HepG2 (cell line): ENCODE measurements at regions not wholly inside any gene's neighbourhood (a gene's known extent, or its start where the extent isn't known, plus 50 kb on each side); places are given as distances from the start of the nearest gene placed in this dataset.

Experiments used
- ATAC-seq: fragments of 200-7000 bp; cut with Tn5 transposase; 3 replicates; pipeline ENCODE4 v1.9.1; 2020; ENCODE audit warnings: mild to moderate bottlenecking, moderate library complexity
- BruUV-seq: library from RNA; stranded (reverse); fragments of 400-500 nt; replicated peaks from 2 replicates; lab custom pipeline; 2021; lab: Mats Ljungman, UMichigan
- CTCF ChIA-PET: fragments of 300-600 bp; formaldehyde crosslinking; extraction: SDS; loops from one replicate; lab custom pipeline; 2021; ENCODE audit warnings: low total read pairs, inconsistent platforms, low intra/inter-chr PET ratio; lab: Yijun Ruan, JAX
- POLR2A ChIA-PET: fragments of 350-600 bp; sonication (Branson Sonifier 250); formaldehyde crosslinking; loops from one replicate; lab custom pipeline; 2020; ENCODE audit warnings: antibody characterized with exemption, inconsistent platforms; lab: Yijun Ruan, JAX
- DNase-seq: peaks from one replicate; pipeline ENCODE4 v3.0.0-alpha.2; 2015; ENCODE audit warnings: low spot score
- FAIRE-seq: peaks from 3 replicates; lab custom pipeline; 2011; peaks lifted over from hg19 to GRCh38; lab: Jason Lieb, UNC
- H2AFZ ChIP-seq: one replicate; pipeline ENCODE4 v1.6.1; 2011; ENCODE audit warnings: low read length, inconsistent platforms
- H3K27ac ChIP-seq: fragments of 300-600 bp; 3 replicates; pipeline ENCODE4 v1.8.0; 2011; ENCODE audit warnings: mixed run types, mild to moderate bottlenecking, mixed read lengths, low read length, inconsistent platforms; ENCODE audit not compliant: insufficient read depth; ENCODE audit errors: extremely low read length
- H3K27me3 ChIP-seq, 2 experiments: fragments of 200-600 bp in 1 of 2; 2 replicates in 1 of 2; 3 replicates in 1 of 2; pipeline versions ENCODE4 v1.6.0 to v1.8.0; 2011; ENCODE audit warnings: low read length in 2 of 2, mild to moderate bottlenecking in 2 of 2, moderate library complexity in 2 of 2, inconsistent platforms in 1 of 2; ENCODE audit not compliant: insufficient read depth in 2 of 2, control insufficient read depth in 1 of 2
- H3K36me3 ChIP-seq, 2 experiments: fragments of 200-600 bp in 1 of 2; replicated peaks in 1 of 2; 2 replicates in 1 of 2; 3 replicates in 1 of 2; pipeline versions ENCODE4 v1.5.1 to v1.8.0; 2011; ENCODE audit warnings: low read length in 2 of 2, inconsistent platforms in 1 of 2; ENCODE audit not compliant: insufficient read depth in 2 of 2, control insufficient read depth in 1 of 2
- H3K4me1 ChIP-seq: 2 replicates; pipeline ENCODE4 v1.5.1; 2012; ENCODE audit warnings: low read length, inconsistent platforms; ENCODE audit not compliant: insufficient read depth
- H3K4me2 ChIP-seq: 2 replicates; pipeline ENCODE4 v1.6.0; 2011; ENCODE audit warnings: low read depth, low read length, inconsistent platforms
- H3K4me3 ChIP-seq, 3 experiments: fragments of 200-600 bp in 1 of 3; sonication (generic), shearing (Covaris generic) in 1 of 3; replicated peaks in 1 of 3; 2 replicates each; pipeline ENCODE4 v1.5.1; 2011 to 2016; ENCODE audit warnings: low read length in 3 of 3, inconsistent platforms in 2 of 3, low read depth in 2 of 3, mild to moderate bottlenecking in 2 of 3, control low read depth in 1 of 3, mixed read lengths in 1 of 3; ENCODE audit not compliant: insufficient read depth in 1 of 3
- H3K79me2 ChIP-seq: one replicate; pipeline ENCODE4 v1.6.1; 2011; ENCODE audit warnings: low read length, inconsistent platforms; ENCODE audit not compliant: insufficient read depth
- H3K9ac ChIP-seq: 2 replicates; pipeline ENCODE4 v1.6.0; 2011; ENCODE audit warnings: mild to moderate bottlenecking, low read depth, low read length, inconsistent platforms; ENCODE audit not compliant: insufficient read depth
- H3K9me3 ChIP-seq: 2 replicates; pipeline ENCODE4 v1.5.1; 2012; ENCODE audit warnings: mild to moderate bottlenecking, low read length
- H4K20me1 ChIP-seq: 2 replicates; pipeline ENCODE4 v1.6.0; 2011; ENCODE audit warnings: inconsistent platforms, mild to moderate bottlenecking, low read length, moderate library complexity; ENCODE audit not compliant: insufficient read depth
- ATM ChIP-seq: fragments of 450-650 bp; IDR thresholded peaks from 2 replicates; pipeline ENCODE4 v1.7.1; 2017; ENCODE audit warnings: mild to moderate bottlenecking, borderline replicate concordance
- CC2D1A ChIP-seq: sonication (generic); formaldehyde crosslinking; IDR thresholded peaks from 2 replicates; pipeline ENCODE4 v1.8.1; 2023; ENCODE audit warnings: mild to moderate bottlenecking, missing genetic modification reagents
- HES4 ChIP-seq: sonication (generic); formaldehyde crosslinking; IDR thresholded peaks from 2 replicates; pipeline ENCODE4 v1.9.0; 2021; ENCODE audit warnings: mild to moderate bottlenecking, missing genetic modification reagents, borderline replicate concordance
- MTF1 ChIP-seq: sonication (generic); formaldehyde crosslinking; IDR thresholded peaks from 2 replicates; pipeline ENCODE4 v1.5.0; 2020; ENCODE audit warnings: missing genetic modification reagents
- SALL2 ChIP-seq: sonication (generic); formaldehyde crosslinking; IDR thresholded peaks from 2 replicates; pipeline ENCODE4 v1.8.1; 2023; ENCODE audit warnings: mild to moderate bottlenecking, missing genetic modification reagents, inconsistent platforms
- SATB2 ChIP-seq: sonication (generic); formaldehyde crosslinking; IDR thresholded peaks from 2 replicates; pipeline ENCODE4 v1.5.0; 2020; ENCODE audit warnings: missing genetic modification reagents
- SYNCRIP ChIP-seq: fragments of 200-400 bp; formaldehyde crosslinking; IDR thresholded peaks from 2 replicates; pipeline ENCODE4 v1.6.1; 2018; ENCODE audit warnings: mild to moderate bottlenecking, low read depth, low read length; ENCODE audit not compliant: insufficient read depth
- ZBTB21 ChIP-seq: sonication (generic); formaldehyde crosslinking; IDR thresholded peaks from 2 replicates; pipeline ENCODE4 v1.4.0; 2020; ENCODE audit warnings: missing genetic modification reagents
- ZBTB44 ChIP-seq: sonication (generic); formaldehyde crosslinking; IDR thresholded peaks from 2 replicates; pipeline ENCODE4 v1.4.0; 2020; ENCODE audit warnings: missing genetic modification reagents
- ZMYM2 ChIP-seq: sonication (generic); formaldehyde crosslinking; IDR thresholded peaks from 2 replicates; pipeline ENCODE4 v1.8.0; 2022; ENCODE audit warnings: mild to moderate bottlenecking, missing genetic modification reagents
- ZNF33A ChIP-seq: sonication (generic); formaldehyde crosslinking; IDR thresholded peaks from 2 replicates; pipeline ENCODE4 v1.5.1; 2020; ENCODE audit warnings: missing genetic modification reagents, mild to moderate bottlenecking, moderate library complexity, borderline replicate concordance
- ZNF761 ChIP-seq: sonication (generic); formaldehyde crosslinking; conservative IDR thresholded peaks from 2 replicates; pipeline ENCODE4 v1.4.0; 2020; ENCODE audit warnings: mild to moderate bottlenecking, missing genetic modification reagents
- ZNF781 ChIP-seq: sonication (generic); formaldehyde crosslinking; IDR thresholded peaks from 2 replicates; pipeline ENCODE4 v1.5.1; 2020; ENCODE audit warnings: borderline replicate concordance, mild to moderate bottlenecking, missing genetic modification reagents; ENCODE audit errors: not compliant biosample characterization
- ZNF784 ChIP-seq: sonication (generic); formaldehyde crosslinking; IDR thresholded peaks from 2 replicates; pipeline ENCODE4 v1.5.1; 2020; ENCODE audit warnings: missing genetic modification reagents, mild to moderate bottlenecking, borderline replicate concordance
- WGBS: methylation state at CpG from one replicate; pipeline ENCODE4 v1.1.6; 2017; ENCODE audit warnings: low lambda C conversion rate; 5-methylcytosine and 5-hydroxymethylcytosine counted together
- in situ Hi-C: cut with HindIII; loops from 2 replicates; pipeline ENCODE4 v1.10.0; 2017; ENCODE audit warnings: low pct_unique_long_range_greater_than_20kb; ENCODE audit not compliant: extremely low pct_ligation_motif_present
- intact Hi-C: fragments of 100-400 bp; cut with micrococcal nuclease; formaldehyde crosslinking; loops from one replicate; pipeline ENCODE4 v1.10.0; 2022; ENCODE audit not compliant: unreplicated experiment
- TF ChIP-seq, protein P1 (sequence below): sonication (generic); formaldehyde crosslinking; conservative IDR thresholded peaks from 2 replicates; pipeline ENCODE4 v1.4.0; 2020; ENCODE audit warnings: missing genetic modification reagents

DNA sequence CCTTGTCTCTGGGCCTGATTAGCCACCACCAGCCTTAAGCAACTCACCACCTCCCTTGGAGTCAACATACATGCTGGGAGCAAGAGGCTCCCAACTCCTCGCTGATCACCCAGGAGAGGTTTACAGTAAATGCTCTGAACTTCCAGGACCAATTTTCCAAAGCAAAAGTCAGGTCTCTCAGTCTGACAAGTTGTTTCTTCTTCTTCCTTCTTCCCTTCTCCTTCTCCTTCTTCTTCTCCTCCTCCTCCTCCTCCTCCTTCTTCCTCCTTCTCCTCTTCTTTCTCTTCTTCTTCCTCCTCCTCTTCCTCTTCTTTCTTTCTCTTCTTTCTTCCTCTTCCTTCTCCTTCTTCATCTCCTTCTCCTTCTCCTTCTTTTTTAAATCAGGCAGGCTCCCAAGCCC, 148.2 kb downstream of the NECTIN1 start:
- TF ChIP-seq ZBTB44 (CRISPR knock-in tag) (no peak), ATM (0 out of 2 replicates have a peak, but pooled peaks have one; percentile 40)
- no peaks in the 10 kb centered on the region for H3K9me3 ChIP-seq
- H3K27me3 ChIP-seq, result peaks cover 5 to 39% of the 10 kb centered on the region in 2 experiments; a peak in 4 of 5 replicates
- CTCF ChIA-PET, result no interaction called here
- WGBS, result 0% methylated on average over 1 of the region's 1 CpG
- ATAC-seq, result no peak
- no peak for DNase-seq
- peaks cover 21% of the 10 kb centered on the region for H3K4me1 ChIP-seq
- intact Hi-C loops (no loop called here), in situ Hi-C loops (no loop called here)
- H3K4me3 ChIP-seq, result no peak overlapping the region
- FAIRE-seq, result no peak
- H3K4me2 ChIP-seq, result no peak overlapping the region
- no TSS peak for BruUV-seq
- POLR2A ChIA-PET, result no interaction called here
- no peak overlapping the region for H3K9ac ChIP-seq
- H3K79me2 ChIP-seq, result no peaks in the 10 kb centered on the region
- no peak overlapping the region for H2AFZ ChIP-seq
- H3K27ac ChIP-seq, result no peak overlapping the region
- H4K20me1 ChIP-seq, result 0 out of 2 replicates have a peak, but pooled peaks cover under 1% of the 10 kb centered on the region
- H3K36me3 ChIP-seq, result no peaks in the 10 kb centered on the region

GRCh38 chr11:119580081-119580480, 148.9 kb downstream of the NECTIN1 start:
- Histone ChIP-seq H3K4me1 (peaks cover 14% of the 10 kb centered on the region), H3K27ac (no peak overlapping the region), H4K20me1 (no peaks in the 10 kb centered on the region), H3K79me2 (no peaks in the 10 kb centered on the region), H3K4me2 (no peak overlapping the region), H3K9ac (no peak overlapping the region), H2AFZ (no peak overlapping the region), H3K4me3 (no peak overlapping the region), H3K9me3 (no peaks in the 10 kb centered on the region), H3K27me3 (peaks cover 3 to 38% of the 10 kb centered on the region in 2 experiments; a peak in 4 of 5 replicates), H3K36me3 (no peaks in the 10 kb centered on the region)
- FAIRE-seq, result no peak
- in situ Hi-C loops, result no loop called here
- CTCF ChIA-PET, result no interaction called here
- no TSS peak for BruUV-seq
- POLR2A ChIA-PET, result no interaction called here
- intact Hi-C loops, result no loop called here
- ATAC-seq, result no peak
- DNase-seq, result no peak
- WGBS, result 0% methylated on average over 3 of the region's 3 CpGs
- TF ChIP-seq ZNF761 (CRISPR knock-in tag) (no peak), HES4 (CRISPR knock-in tag) (no peak), ZNF784 (no peak), SALL2 (CRISPR knock-in tag) (no peak), MTF1 (CRISPR knock-in tag) (no peak), SATB2 (CRISPR knock-in tag) (no peak), ZNF781 (CRISPR knock-in tag) (no peak), ZMYM2 (CRISPR knock-in tag) (no peak), SYNCRIP (no peak), ZNF33A (no peak), ZBTB21 (CRISPR knock-in tag) (no peak), CC2D1A (no peak)
- TF ChIP-seq, protein P1, sequence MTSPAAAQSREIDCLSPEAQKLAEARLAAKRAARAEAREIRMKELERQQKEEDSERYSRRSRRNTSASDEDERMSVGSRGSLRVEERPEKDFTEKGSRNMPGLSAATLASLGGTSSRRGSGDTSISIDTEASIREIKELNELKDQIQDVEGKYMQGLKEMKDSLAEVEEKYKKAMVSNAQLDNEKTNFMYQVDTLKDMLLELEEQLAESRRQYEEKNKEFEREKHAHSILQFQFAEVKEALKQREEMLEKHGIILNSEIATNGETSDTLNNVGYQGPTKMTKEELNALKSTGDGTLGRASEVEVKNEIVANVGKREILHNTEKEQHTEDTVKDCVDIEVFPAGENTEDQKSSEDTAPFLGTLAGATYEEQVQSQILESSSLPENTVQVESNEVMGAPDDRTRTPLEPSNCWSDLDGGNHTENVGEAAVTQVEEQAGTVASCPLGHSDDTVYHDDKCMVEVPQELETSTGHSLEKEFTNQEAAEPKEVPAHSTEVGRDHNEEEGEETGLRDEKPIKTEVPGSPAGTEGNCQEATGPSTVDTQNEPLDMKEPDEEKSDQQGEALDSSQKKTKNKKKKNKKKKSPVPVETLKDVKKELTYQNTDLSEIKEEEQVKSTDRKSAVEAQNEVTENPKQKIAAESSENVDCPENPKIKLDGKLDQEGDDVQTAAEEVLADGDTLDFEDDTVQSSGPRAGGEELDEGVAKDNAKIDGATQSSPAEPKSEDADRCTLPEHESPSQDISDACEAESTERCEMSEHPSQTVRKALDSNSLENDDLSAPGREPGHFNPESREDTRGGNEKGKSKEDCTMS (CRISPR knock-in tag), result no peak
